Esophagus muscularis mucosa (tissue), 4 donors: ENCODE measurements at regions not wholly inside any gene's neighbourhood (a gene's known extent, or its start where the extent isn't known, plus 50 kb on each side); places are given as distances from the start of the nearest gene placed in this dataset.

Experiments used
- DNase-seq: peaks from one replicate; pipeline ENCODE4 v3.0.0-alpha.2; 2017; ENCODE audit errors: extremely low spot score
- H3K27ac ChIP-seq, 4 donors: fragments of 200-600 bp; sonication (generic); replicated peaks in 1 of 4; 1 replicate in 3 of 4; 2 replicates in 1 of 4; pipeline ENCODE4 v1.5.1; 2016 to 2019; ENCODE audit warnings: mild to moderate bottlenecking in 1 of 4
- H3K27me3 ChIP-seq, 4 donors: fragments of 200-600 bp; sonication (generic); one replicate each; pipeline versions ENCODE4 v1.5.1 to v1.6.0; 2016 to 2019
- H3K36me3 ChIP-seq, 4 donors: fragments of 200-600 bp; sonication (generic); one replicate each; pipeline ENCODE4 v1.5.1; 2016 to 2019
- H3K4me1 ChIP-seq, 4 donors: fragments of 200-600 bp; sonication (generic); one replicate each; pipeline ENCODE4 v1.5.1; 2016 to 2019
- H3K4me3 ChIP-seq, 4 donors: fragments of 200-600 bp; sonication (generic); 1 replicate in 2 of 4; 2 replicates in 2 of 4; pipeline ENCODE4 v1.5.1; 2016 to 2019; ENCODE audit warnings: mild to moderate bottlenecking in 4 of 4, moderate library complexity in 1 of 4
- H3K9me3 ChIP-seq, 4 donors: fragments of 200-600 bp; sonication (generic); 1 replicate in 3 of 4; 2 replicates in 1 of 4; pipeline ENCODE4 v1.5.1; 2016 to 2019
- EP300 ChIP-seq: sonication (generic); formaldehyde crosslinking; IDR thresholded peaks from one replicate; pipeline ENCODE4 v1.6.1; 2017; ENCODE audit warnings: antibody characterized with exemption
- POLR2A ChIP-seq: fragments of 450-650 bp; IDR thresholded peaks from one replicate; pipeline ENCODE4 v1.6.1; 2017; ENCODE audit warnings: antibody characterized with exemption, moderate library complexity, mild to moderate bottlenecking, low read depth
- POLR2AphosphoS5 ChIP-seq, 2 donors: sonication (generic); formaldehyde crosslinking; IDR thresholded peaks; one replicate each; pipeline ENCODE4 v1.6.1; 2017; ENCODE audit warnings: antibody characterized with exemption in 2 of 2
- WGBS: methylation state at CpG from one replicate; pipeline ENCODE4 v1.1.5; 2018; 5-methylcytosine and 5-hydroxymethylcytosine counted together
- intact Hi-C: fragments of 100-400 bp; cut with DNase I; formaldehyde crosslinking; loops from one replicate; pipeline ENCODE4 v1.15.1; 2023
- TF ChIP-seq, protein P1 (sequence below), 3 experiments: fragments of 200-600 bp in 2 of 3; fragments of 450-650 bp in 1 of 3; sonication (generic) in 2 of 3; IDR thresholded peaks; one replicate each; pipeline ENCODE4 v1.5.1; 2017 to 2019; ENCODE audit warnings: antibody characterized with exemption in 3 of 3, mild to moderate bottlenecking in 2 of 3, moderate library complexity in 1 of 3

DNA sequence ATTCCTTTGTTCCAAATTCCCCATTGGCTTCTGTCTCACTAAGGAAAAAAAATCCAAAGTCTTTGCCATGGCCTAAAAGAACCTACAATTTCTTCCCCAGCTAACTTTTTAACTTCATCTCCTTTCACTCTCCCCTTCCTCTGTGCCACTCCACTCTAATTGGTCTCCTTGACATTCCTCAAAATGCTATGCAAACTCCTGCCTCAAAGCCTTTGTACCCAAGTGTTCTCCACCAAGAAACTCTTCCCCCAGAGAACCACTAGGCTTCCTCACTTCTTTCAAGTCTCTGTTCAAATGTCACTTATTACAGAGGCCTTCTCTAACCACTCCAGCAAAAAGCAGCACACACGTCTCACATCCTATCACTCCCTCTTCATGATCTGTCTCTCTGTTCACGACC lies 91.6 kb upstream of the NR4A3 start:
- intact Hi-C loops: no loop called here
- TF ChIP-seq, protein P1, sequence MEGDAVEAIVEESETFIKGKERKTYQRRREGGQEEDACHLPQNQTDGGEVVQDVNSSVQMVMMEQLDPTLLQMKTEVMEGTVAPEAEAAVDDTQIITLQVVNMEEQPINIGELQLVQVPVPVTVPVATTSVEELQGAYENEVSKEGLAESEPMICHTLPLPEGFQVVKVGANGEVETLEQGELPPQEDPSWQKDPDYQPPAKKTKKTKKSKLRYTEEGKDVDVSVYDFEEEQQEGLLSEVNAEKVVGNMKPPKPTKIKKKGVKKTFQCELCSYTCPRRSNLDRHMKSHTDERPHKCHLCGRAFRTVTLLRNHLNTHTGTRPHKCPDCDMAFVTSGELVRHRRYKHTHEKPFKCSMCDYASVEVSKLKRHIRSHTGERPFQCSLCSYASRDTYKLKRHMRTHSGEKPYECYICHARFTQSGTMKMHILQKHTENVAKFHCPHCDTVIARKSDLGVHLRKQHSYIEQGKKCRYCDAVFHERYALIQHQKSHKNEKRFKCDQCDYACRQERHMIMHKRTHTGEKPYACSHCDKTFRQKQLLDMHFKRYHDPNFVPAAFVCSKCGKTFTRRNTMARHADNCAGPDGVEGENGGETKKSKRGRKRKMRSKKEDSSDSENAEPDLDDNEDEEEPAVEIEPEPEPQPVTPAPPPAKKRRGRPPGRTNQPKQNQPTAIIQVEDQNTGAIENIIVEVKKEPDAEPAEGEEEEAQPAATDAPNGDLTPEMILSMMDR (IDR thresholded peaks at IDR 0.05): no peak
- TF ChIP-seq POLR2A (no peak), POLR2AphosphoS5 (IDR thresholded peaks at IDR 0.05) (no peak), EP300 (no peak)
- Histone ChIP-seq H3K27ac (no peak overlapping the region), H3K4me1 (peaks cover 12 to 16% (median 14%) of the 10 kb centered on the region in 4 donors), H3K9me3 (no peaks in the 10 kb centered on the region), H3K27me3 (no peaks in the 10 kb centered on the region), H3K36me3 (no peaks in the 10 kb centered on the region), H3K4me3 (no peak overlapping the region)
- no peak for DNase-seq
- WGBS: 88% methylated on average over 2 of the region's 2 CpGs

DNA sequence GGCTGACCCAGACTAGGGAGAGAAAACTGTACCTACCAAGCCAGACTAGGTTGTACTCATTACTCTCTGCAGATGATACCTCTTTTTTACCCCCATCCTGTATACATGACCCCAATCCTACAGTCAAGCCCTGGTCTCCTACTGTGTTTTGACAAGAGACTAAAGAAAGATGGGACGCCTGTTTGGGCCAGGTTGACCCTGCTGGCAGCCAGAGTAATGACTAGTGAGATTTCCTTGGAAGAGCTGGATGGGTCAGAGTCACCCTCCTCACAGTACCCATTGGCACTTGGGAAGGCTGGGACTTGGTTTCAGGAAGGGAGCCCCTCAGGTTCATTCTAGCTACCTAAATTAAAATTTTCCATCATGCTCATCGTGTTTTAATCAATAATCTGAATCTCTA lies 89.7 kb upstream of the NR4A3 start:
- no peak for DNase-seq
- Histone ChIP-seq H3K27ac (no peak overlapping the region), H3K36me3 (no peaks in the 10 kb centered on the region), H3K27me3 (no peaks in the 10 kb centered on the region), H3K4me1 (peaks cover 12 to 16% (median 14%) of the 10 kb centered on the region in 4 donors), H3K9me3 (no peaks in the 10 kb centered on the region), H3K4me3 (no peak overlapping the region)
- intact Hi-C loops: no loop called here
- TF ChIP-seq, protein P1 (IDR thresholded peaks at IDR 0.05): no peak
- TF ChIP-seq POLR2AphosphoS5 (IDR thresholded peaks at IDR 0.05): no peak
- no peak for TF ChIP-seq POLR2A
- TF ChIP-seq EP300: no peak
- 58% methylated on average over 2 of the region's 2 CpGs for WGBS

DNA sequence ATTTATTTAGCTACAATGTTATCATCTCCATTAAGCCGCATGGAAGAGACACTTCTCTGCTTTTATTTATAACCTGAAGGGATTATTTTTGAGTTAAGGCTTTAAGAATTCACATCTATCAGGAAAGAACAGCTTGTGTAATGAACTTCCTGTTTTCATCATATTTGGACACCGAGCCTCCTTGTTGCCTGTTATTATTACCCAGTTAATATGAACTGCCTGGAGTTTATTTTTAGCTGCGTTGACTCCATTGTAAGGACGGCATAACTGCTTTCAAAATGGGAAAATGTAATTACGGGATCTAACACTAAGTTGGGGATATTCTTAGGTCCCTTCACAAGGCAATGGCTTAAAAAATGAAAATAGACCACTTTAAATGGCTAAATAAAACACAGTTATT lies 89.0 kb upstream of the NR4A3 start:
- 19% methylated on average over 5 of the region's 5 CpGs for WGBS
- Histone ChIP-seq H3K4me3 (peak overlapping the region in 3 of 4 donors; percentile 5 to 31 (median 17)), H3K4me1 (peaks cover 12 to 16% (median 14%) of the 10 kb centered on the region in 4 donors), H3K36me3 (no peaks in the 10 kb centered on the region), H3K27ac (peak overlapping the region in 2 of 4 donors; percentile 24 to 52), H3K27me3 (no peaks in the 10 kb centered on the region), H3K9me3 (no peaks in the 10 kb centered on the region)
- no peak for DNase-seq
- intact Hi-C loops: no loop called here
- TF ChIP-seq, protein P1 (IDR thresholded peaks at IDR 0.05): no peak
- TF ChIP-seq POLR2AphosphoS5 (IDR thresholded peaks at IDR 0.05) (peak in 1 of 2 donors; percentile 11), EP300 (no peak), POLR2A (no peak)

DNA sequence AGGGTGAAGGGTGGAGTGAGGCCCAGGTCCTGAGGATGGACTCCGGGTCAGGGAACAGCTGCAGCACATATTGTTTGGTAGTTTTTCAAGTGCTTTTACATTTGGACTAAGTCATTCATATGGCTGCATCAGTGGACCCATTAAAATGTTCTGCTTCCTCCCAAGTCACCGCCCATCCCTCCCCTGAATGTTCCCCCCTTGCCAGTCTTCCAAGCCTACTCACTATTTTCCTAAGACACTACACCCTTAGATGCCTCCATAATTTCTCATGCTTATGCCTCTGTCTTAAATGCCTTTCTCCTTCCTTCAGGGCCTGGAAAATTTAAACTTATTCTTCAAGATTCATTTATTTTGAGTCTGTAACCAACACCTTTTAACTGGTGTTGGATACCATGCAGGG lies 86.6 kb upstream of the NR4A3 start:
- intact Hi-C loops: no loop called here

More for the DNA sequence above, 86.6 kb upstream of the NR4A3 start:
- H3K36me3 ChIP-seq: no peaks in the 10 kb centered on the region
- DNase-seq: no peak
- H3K9me3 ChIP-seq: no peaks in the 10 kb centered on the region
- peaks cover 12 to 16% (median 14%) of the 10 kb centered on the region in 4 donors for H3K4me1 ChIP-seq
- 100% methylated on average over 2 of the region's 2 CpGs for WGBS
- TF ChIP-seq POLR2A (no peak), EP300 (no peak), POLR2AphosphoS5 (IDR thresholded peaks at IDR 0.05) (no peak)
- TF ChIP-seq, protein P1 (IDR thresholded peaks at IDR 0.05): no peak
- no peak overlapping the region for H3K27ac ChIP-seq
- H3K27me3 ChIP-seq: no peaks in the 10 kb centered on the region
- H3K4me3 ChIP-seq: no peak overlapping the region
